ENCODE measurements at regions not wholly inside any gene's neighbourhood (a gene's known extent, or its start where the extent isn't known, plus 50 kb on each side); places are given as distances from the start of the nearest gene placed in this dataset.

- no peaks in the 10 kb centered on the region for H3K27me3 ChIP-seq (ENCODE audit: control insufficient read depth, insufficient read depth, low read length)
- H3K4me1 ChIP-seq (ENCODE audit: control insufficient read depth, insufficient read depth, low read length): peaks cover 40% of the 10 kb centered on the region
- no peaks in the 10 kb centered on the region for H3K36me3 ChIP-seq (ENCODE audit: insufficient read depth, low read length)
- H3K9ac ChIP-seq (ENCODE audit: low read depth, low read length): peak overlapping the region; percentile 81
- peak overlapping the region; percentile 4 for H3K4me3 ChIP-seq (ENCODE audit: low read length)
- H3K9me3 ChIP-seq (replicated peaks; ENCODE audit: low read length): no peaks in the 10 kb centered on the region
- H3K4me2 ChIP-seq (ENCODE audit: low read length): peak overlapping the region; percentile 55
Measured at GRCh38 chr6:140062043-140063020, 687.9 kb upstream of the CITED2 start.

- H3K4me1 ChIP-seq (ENCODE audit: control insufficient read depth, insufficient read depth, low read length): peaks cover 40% of the 10 kb centered on the region
- no peaks in the 10 kb centered on the region for H3K9me3 ChIP-seq (replicated peaks; ENCODE audit: low read length)
- H3K36me3 ChIP-seq (ENCODE audit: insufficient read depth, low read length): no peaks in the 10 kb centered on the region
- H3K27me3 ChIP-seq (ENCODE audit: control insufficient read depth, insufficient read depth, low read length): no peaks in the 10 kb centered on the region
- H3K4me2 ChIP-seq (ENCODE audit: low read length): peak overlapping the region; percentile 55
- peak overlapping the region; percentile 81 for H3K9ac ChIP-seq (ENCODE audit: low read depth, low read length)
- H3K4me3 ChIP-seq (ENCODE audit: low read length): no peak overlapping the region
Measured at GRCh38 chr6:140061110-140062042, 686.9 kb upstream of the CITED2 start.

- Histone ChIP-seq H3K4me3 (ENCODE audit: low read length) (no peak overlapping the region), H3K36me3 (ENCODE audit: insufficient read depth, low read length) (no peaks in the 10 kb centered on the region)
Measured at GRCh38 chr6:140059947-140060346, 685.5 kb upstream of the CITED2 start.

GRCh38 chr6:140058863-140059262 lies 684.4 kb upstream of the CITED2 start:
- H3K4me2 ChIP-seq (ENCODE audit: low read length): no peak overlapping the region
- H3K27me3 ChIP-seq (ENCODE audit: control insufficient read depth, insufficient read depth, low read length): no peaks in the 10 kb centered on the region
- no peaks in the 10 kb centered on the region for H3K9me3 ChIP-seq (replicated peaks; ENCODE audit: low read length)
- no peak overlapping the region for H3K9ac ChIP-seq (ENCODE audit: low read depth, low read length)
- no peak overlapping the region for H3K4me3 ChIP-seq (ENCODE audit: low read length)
- H3K36me3 ChIP-seq (ENCODE audit: insufficient read depth, low read length): no peaks in the 10 kb centered on the region
- H3K4me1 ChIP-seq (ENCODE audit: control insufficient read depth, insufficient read depth, low read length): peaks cover 42% of the 10 kb centered on the region

More at GRCh38 chr6:140059947-140060346, 685.5 kb upstream of the CITED2 start:
- Histone ChIP-seq H3K9ac (ENCODE audit: low read depth, low read length) (no peak overlapping the region), H3K9me3 (replicated peaks; ENCODE audit: low read length) (no peaks in the 10 kb centered on the region), H3K27me3 (ENCODE audit: control insufficient read depth, insufficient read depth, low read length) (no peaks in the 10 kb centered on the region), H3K4me1 (ENCODE audit: control insufficient read depth, insufficient read depth, low read length) (peaks cover 40% of the 10 kb centered on the region), H3K4me2 (ENCODE audit: low read length) (no peak overlapping the region)

- Histone ChIP-seq H3K36me3 (ENCODE audit: insufficient read depth, low read length) (no peaks in the 10 kb centered on the region), H3K9me3 (replicated peaks; ENCODE audit: low read length) (peaks cover 6% of the 10 kb centered on the region), H3K4me3 (ENCODE audit: low read length) (no peak overlapping the region), H3K9ac (ENCODE audit: low read depth, low read length) (peak overlapping the region; percentile 80), H3K4me1 (ENCODE audit: control insufficient read depth, insufficient read depth, low read length) (peaks cover 46% of the 10 kb centered on the region), H3K27me3 (ENCODE audit: control insufficient read depth, insufficient read depth, low read length) (no peaks in the 10 kb centered on the region), H3K4me2 (ENCODE audit: low read length) (no peak overlapping the region)
Measured at GRCh38 chr6:140052736-140053729, 678.6 kb upstream of the CITED2 start.

- no peaks in the 10 kb centered on the region for H3K36me3 ChIP-seq (ENCODE audit: insufficient read depth, low read length)
- peak overlapping the region; percentile 8 for H3K4me2 ChIP-seq (ENCODE audit: low read length)
- H3K4me1 ChIP-seq (ENCODE audit: control insufficient read depth, insufficient read depth, low read length): peaks cover 46% of the 10 kb centered on the region
- peak overlapping the region; percentile 80 for H3K9ac ChIP-seq (ENCODE audit: low read depth, low read length)
- H3K4me3 ChIP-seq (ENCODE audit: low read length): no peak overlapping the region
- H3K27me3 ChIP-seq (ENCODE audit: control insufficient read depth, insufficient read depth, low read length): no peaks in the 10 kb centered on the region
- H3K9me3 ChIP-seq (replicated peaks; ENCODE audit: low read length): peaks cover 6% of the 10 kb centered on the region
Measured at GRCh38 chr6:140051521-140052512, 677.4 kb upstream of the CITED2 start.

- H3K9ac ChIP-seq (ENCODE audit: low read depth, low read length): peak overlapping the region; percentile 64
- peaks cover 46% of the 10 kb centered on the region for H3K4me1 ChIP-seq (ENCODE audit: control insufficient read depth, insufficient read depth, low read length)
Measured at GRCh38 chr6:140050101-140050995, 675.9 kb upstream of the CITED2 start.

GRCh38 chr6:140049251-140049650 lies 674.8 kb upstream of the CITED2 start:
- Histone ChIP-seq H3K4me1 (ENCODE audit: control insufficient read depth, insufficient read depth, low read length) (peaks cover 52% of the 10 kb centered on the region), H3K9me3 (replicated peaks; ENCODE audit: low read length) (peaks cover 6% of the 10 kb centered on the region), H3K9ac (ENCODE audit: low read depth, low read length) (no peak overlapping the region), H3K4me2 (ENCODE audit: low read length) (no peak overlapping the region), H3K4me3 (ENCODE audit: low read length) (no peak overlapping the region), H3K36me3 (ENCODE audit: insufficient read depth, low read length) (no peaks in the 10 kb centered on the region), H3K27me3 (ENCODE audit: control insufficient read depth, insufficient read depth, low read length) (no peaks in the 10 kb centered on the region)

More at GRCh38 chr6:140050101-140050995, 675.9 kb upstream of the CITED2 start:
- H3K27me3 ChIP-seq (ENCODE audit: control insufficient read depth, insufficient read depth, low read length): no peaks in the 10 kb centered on the region
- peaks cover 6% of the 10 kb centered on the region for H3K9me3 ChIP-seq (replicated peaks; ENCODE audit: low read length)
- no peak overlapping the region for H3K4me2 ChIP-seq (ENCODE audit: low read length)
- H3K36me3 ChIP-seq (ENCODE audit: insufficient read depth, low read length): no peaks in the 10 kb centered on the region
- H3K4me3 ChIP-seq (ENCODE audit: low read length): no peak overlapping the region

- Histone ChIP-seq H3K9me3 (replicated peaks; ENCODE audit: low read length) (peaks cover 6% of the 10 kb centered on the region), H3K4me2 (ENCODE audit: low read length) (no peak overlapping the region), H3K4me1 (ENCODE audit: control insufficient read depth, insufficient read depth, low read length) (peaks cover 53% of the 10 kb centered on the region), H3K36me3 (ENCODE audit: insufficient read depth, low read length) (no peaks in the 10 kb centered on the region), H3K27me3 (ENCODE audit: control insufficient read depth, insufficient read depth, low read length) (no peaks in the 10 kb centered on the region), H3K9ac (ENCODE audit: low read depth, low read length) (no peak overlapping the region), H3K4me3 (ENCODE audit: low read length) (no peak overlapping the region)
Measured at GRCh38 chr6:140048202-140048790, 673.8 kb upstream of the CITED2 start.

Measured in skeletal muscle satellite cell (primary cell).